ENCODE measurements at regions not wholly inside any gene's neighbourhood (a gene's known extent, or its start where the extent isn't known, plus 50 kb on each side); places are given as distances from the start of the nearest gene placed in this dataset.
A peak's percentile ranks its signal among the peaks of the same experiment; 100 is the strongest.

GRCh38 chr11:121727942-121728341, 275.2 kb upstream of the SORL1-AS1 start:
- H3K9me3 ChIP-seq (ENCODE audit: low read length): peaks cover 2% of the 10 kb centered on the region
- no peak overlapping the region for H2AFZ ChIP-seq (ENCODE audit: low read depth, low read length)
- H3K27me3 ChIP-seq (ENCODE audit: insufficient read depth, low read depth, low read length): no peaks in the 10 kb centered on the region
- no peak overlapping the region for H3K4me2 ChIP-seq (ENCODE audit: low read length)
- no peak overlapping the region for H3K4me3 ChIP-seq (ENCODE audit: low read length)
- H3K9me2 ChIP-seq (ENCODE audit: insufficient read depth, low read length): no peaks in the 10 kb centered on the region
- H3K27ac ChIP-seq (ENCODE audit: low read length): no peak overlapping the region
- no peaks in the 10 kb centered on the region for H3F3A ChIP-seq (ENCODE audit: insufficient read depth, low read length, poor library complexity, severe bottlenecking)
- no peak overlapping the region for H3K9ac ChIP-seq (ENCODE audit: low read length)
- TF ChIP-seq RAD21 (conservative IDR thresholded peaks at IDR 0.05) (no peak), SMC3 (conservative IDR thresholded peaks at IDR 0.05; ENCODE audit: poor library complexity) (no peak)
- TF ChIP-seq, protein P1, sequence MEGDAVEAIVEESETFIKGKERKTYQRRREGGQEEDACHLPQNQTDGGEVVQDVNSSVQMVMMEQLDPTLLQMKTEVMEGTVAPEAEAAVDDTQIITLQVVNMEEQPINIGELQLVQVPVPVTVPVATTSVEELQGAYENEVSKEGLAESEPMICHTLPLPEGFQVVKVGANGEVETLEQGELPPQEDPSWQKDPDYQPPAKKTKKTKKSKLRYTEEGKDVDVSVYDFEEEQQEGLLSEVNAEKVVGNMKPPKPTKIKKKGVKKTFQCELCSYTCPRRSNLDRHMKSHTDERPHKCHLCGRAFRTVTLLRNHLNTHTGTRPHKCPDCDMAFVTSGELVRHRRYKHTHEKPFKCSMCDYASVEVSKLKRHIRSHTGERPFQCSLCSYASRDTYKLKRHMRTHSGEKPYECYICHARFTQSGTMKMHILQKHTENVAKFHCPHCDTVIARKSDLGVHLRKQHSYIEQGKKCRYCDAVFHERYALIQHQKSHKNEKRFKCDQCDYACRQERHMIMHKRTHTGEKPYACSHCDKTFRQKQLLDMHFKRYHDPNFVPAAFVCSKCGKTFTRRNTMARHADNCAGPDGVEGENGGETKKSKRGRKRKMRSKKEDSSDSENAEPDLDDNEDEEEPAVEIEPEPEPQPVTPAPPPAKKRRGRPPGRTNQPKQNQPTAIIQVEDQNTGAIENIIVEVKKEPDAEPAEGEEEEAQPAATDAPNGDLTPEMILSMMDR (IDR thresholded peaks at IDR 0.05; ENCODE audit: poor library complexity, severe bottlenecking): no peak
- no peaks in the 10 kb centered on the region for H4K20me1 ChIP-seq (ENCODE audit: insufficient read depth)
- no peaks in the 10 kb centered on the region for H3K79me2 ChIP-seq (replicated peaks; ENCODE audit: insufficient read depth, low read length)
- H3K36me3 ChIP-seq (ENCODE audit: insufficient read depth, low read length): no peaks in the 10 kb centered on the region

- peak overlapping the region; percentile 47 for H2AFZ ChIP-seq (ENCODE audit: low read depth, low read length)
- peaks cover 12% of the 10 kb centered on the region for H3F3A ChIP-seq (ENCODE audit: insufficient read depth, low read length, poor library complexity, severe bottlenecking)
- H3K9me2 ChIP-seq (ENCODE audit: insufficient read depth, low read length): no peaks in the 10 kb centered on the region
- no peak for TF ChIP-seq EZH2 (IDR thresholded peaks at IDR 0.05; ENCODE audit: borderline replicate concordance, insufficient read depth, low read length, poor library complexity, severe bottlenecking)
- TF ChIP-seq, protein P1 (IDR thresholded peaks at IDR 0.05; ENCODE audit: poor library complexity, severe bottlenecking): no peak
- peak; percentile 11 for TF ChIP-seq RAD21 (conservative IDR thresholded peaks at IDR 0.05)
- peak; percentile 13 for TF ChIP-seq REST (IDR thresholded peaks at IDR 0.05; ENCODE audit: borderline replicate concordance)
- no peak for TF ChIP-seq EP300 (conservative IDR thresholded peaks at IDR 0.05; ENCODE audit: poor library complexity, severe bottlenecking)
- peak overlapping the region; percentile 83 for H3K4me2 ChIP-seq (ENCODE audit: low read length)
- no peaks in the 10 kb centered on the region for H3K79me2 ChIP-seq (replicated peaks; ENCODE audit: insufficient read depth, low read length)
- H3K4me3 ChIP-seq (ENCODE audit: low read length): peak overlapping the region; percentile 67
- peak overlapping the region; percentile 86 for H3K9ac ChIP-seq (ENCODE audit: low read length)
- no peaks in the 10 kb centered on the region for H3K9me3 ChIP-seq (ENCODE audit: low read length)
- no peaks in the 10 kb centered on the region for H3K36me3 ChIP-seq (ENCODE audit: insufficient read depth, low read length)
- peak overlapping the region; percentile 98 for H3K27ac ChIP-seq (ENCODE audit: low read length)
- no peaks in the 10 kb centered on the region for H4K20me1 ChIP-seq (ENCODE audit: insufficient read depth)
- H3K27me3 ChIP-seq (ENCODE audit: insufficient read depth, low read depth, low read length): no peaks in the 10 kb centered on the region
Observed at GRCh38 chr11:121723246-121723741, 270.5 kb upstream of the SORL1-AS1 start.

All from neural cell (in vitro differentiated cells).